ENCODE measurements at regions not wholly inside any gene's neighbourhood (a gene's known extent, or its start where the extent isn't known, plus 50 kb on each side); places are given as distances from the start of the nearest gene placed in this dataset.
A peak's percentile ranks its signal among the peaks of the same experiment; 100 is the strongest.

DNA sequence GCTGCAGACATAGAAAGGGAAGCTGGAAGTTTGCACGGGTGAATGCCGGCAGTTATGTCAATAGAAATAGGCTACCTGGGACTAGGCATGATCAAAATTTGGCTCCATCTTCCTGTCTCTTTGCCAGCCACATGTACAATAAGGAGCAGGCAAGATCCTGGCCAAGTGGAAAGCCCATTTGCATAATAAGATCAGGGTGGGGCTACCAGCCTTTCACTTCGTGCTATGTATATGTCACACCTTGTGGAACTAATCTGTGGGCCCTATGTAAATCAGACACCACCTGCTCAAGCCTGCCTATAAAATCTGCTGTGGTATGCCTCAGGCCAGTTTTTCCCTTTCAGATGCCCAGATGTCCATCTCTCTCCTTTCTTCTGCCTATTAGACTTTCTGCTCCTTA is 79.3 kb upstream of the DRD2 start:
- FAIRE-seq (peak; percentile 55), DNase-seq (ENCODE audit: low spot score) (no peak)

DNA sequence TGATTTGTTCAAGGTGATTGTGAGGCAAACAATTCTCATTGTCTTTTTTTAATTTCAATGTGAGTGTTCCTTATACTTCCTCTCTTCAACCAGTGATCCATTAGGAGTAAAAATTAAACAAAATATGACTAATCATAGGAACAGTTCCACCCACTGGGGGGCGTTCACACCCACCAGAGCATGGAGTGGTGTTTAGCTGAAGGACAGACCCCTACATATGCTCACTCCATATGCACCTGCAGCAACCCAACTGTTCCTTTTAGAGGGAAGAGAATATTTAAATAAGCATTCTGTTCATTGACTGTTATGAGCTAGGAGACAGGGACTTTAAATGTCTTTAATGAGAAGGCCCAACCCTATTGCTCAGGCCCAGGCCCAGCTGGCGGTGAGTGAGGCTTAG is 78.7 kb upstream of the DRD2 start:
- no peak for FAIRE-seq

DNA sequence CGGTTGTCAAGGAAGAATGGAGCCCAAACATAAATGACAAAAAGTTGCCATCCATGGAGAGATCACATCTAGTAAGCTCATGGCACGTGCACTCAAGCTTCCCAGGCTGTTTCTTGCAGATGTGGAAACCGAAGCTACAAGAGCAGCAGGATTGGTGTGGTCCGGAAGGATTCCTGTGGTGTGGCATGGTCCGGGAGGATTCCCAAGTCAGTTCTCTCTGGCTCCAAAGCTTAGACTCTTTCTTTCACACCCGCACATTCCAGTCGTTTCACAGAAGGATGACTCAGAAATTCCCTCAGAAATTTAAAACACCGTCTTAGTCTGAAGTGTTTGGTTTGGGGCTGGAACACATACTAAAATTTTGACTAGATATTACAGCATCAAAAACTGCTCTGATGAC is 78.0 kb upstream of the DRD2 start:
- peak; percentile 70 for FAIRE-seq
- peak; percentile 95 for DNase-seq (ENCODE audit: low spot score)

More for the DNA sequence above, 78.7 kb upstream of the DRD2 start:
- no peak for DNase-seq (ENCODE audit: low spot score)

DNA sequence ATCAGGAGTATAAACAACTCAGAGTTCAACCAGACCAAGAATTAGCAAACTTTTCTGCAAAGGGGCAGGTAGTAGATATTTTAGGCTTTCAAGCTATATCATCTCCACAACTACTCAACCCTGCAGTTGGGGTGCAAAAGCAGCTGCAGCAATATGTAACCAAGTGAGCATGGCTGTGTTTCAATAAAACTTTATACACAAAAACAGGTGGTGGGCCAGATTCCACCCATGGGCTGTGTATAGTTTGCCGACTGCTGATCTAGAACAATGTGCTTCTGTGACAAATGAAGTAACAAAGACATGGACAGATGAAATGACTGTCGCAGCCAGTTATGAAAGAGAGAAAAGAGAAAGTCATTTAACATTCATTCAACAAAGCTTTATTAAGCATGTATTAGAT is 77.1 kb upstream of the DRD2 start:
- FAIRE-seq (no peak), DNase-seq (ENCODE audit: low spot score) (no peak)

DNA sequence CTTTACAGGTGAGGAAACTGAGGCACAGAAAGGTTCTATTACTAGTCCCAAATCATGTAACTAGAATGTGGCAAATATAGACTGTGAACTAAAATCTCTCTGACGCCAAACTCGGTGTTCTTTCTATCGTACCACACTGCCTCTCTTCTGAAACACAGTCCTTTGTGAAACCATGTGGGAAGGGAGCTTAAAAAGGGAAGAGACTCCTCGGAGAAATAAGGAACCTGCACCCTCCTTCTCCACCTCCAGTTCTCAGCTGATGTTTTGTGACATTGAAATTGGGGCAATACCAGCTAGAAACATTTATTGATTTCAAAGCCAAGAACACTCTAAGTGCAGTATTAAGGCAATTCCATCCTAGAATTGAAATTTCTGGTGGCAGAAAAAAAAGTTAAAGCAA is 76.4 kb upstream of the DRD2 start:
- DNase-seq (ENCODE audit: low spot score) (no peak), FAIRE-seq (no peak)

- no peak for DNase-seq (ENCODE audit: low spot score)
Observed at GRCh38 chr11:113549611-113550578, 74.7 kb upstream of the DRD2 start.

DNA sequence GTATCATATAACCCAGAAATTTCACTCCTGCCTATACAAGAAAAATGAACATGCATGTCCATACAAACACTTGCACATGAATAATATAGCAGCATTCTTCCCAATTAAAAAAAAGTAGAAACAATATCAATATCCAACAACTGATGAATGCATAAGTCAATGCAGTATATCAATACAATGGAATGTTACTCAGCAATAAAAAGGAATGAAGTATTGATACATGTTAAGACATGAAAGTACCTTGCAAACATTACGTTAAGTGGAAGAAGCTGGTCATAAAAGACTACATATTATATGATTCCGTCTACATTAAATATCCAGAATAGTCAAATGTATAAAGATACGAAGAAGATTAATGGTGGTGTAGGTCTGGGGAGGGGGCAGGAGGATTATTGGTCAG is 73.9 kb upstream of the DRD2 start:
- no peak for DNase-seq (ENCODE audit: low spot score)
- no peak for FAIRE-seq

More at GRCh38 chr11:113549611-113550578, 74.7 kb upstream of the DRD2 start:
- FAIRE-seq: peak; percentile 77

DNA sequence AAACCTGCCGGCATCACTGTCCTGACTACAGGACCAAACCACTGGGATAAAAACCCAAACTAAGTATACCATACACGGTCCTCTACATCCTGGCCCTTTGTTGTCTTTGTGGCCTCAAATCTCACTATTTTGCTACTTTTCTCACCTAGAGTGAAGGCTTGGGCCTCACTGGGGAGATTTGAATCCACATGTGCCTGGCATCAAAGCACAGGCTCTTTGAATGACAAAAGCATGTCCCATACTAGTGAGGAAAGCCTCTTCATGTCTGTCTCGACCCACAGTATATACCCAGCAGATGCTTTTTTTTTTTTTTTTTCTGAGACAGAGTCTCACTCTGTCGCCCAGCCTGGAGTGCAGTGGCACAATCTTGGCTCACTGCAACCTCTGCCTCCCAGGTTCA is 72.5 kb upstream of the DRD2 start:
- FAIRE-seq (no peak), DNase-seq (ENCODE audit: low spot score) (no peak)

DNA sequence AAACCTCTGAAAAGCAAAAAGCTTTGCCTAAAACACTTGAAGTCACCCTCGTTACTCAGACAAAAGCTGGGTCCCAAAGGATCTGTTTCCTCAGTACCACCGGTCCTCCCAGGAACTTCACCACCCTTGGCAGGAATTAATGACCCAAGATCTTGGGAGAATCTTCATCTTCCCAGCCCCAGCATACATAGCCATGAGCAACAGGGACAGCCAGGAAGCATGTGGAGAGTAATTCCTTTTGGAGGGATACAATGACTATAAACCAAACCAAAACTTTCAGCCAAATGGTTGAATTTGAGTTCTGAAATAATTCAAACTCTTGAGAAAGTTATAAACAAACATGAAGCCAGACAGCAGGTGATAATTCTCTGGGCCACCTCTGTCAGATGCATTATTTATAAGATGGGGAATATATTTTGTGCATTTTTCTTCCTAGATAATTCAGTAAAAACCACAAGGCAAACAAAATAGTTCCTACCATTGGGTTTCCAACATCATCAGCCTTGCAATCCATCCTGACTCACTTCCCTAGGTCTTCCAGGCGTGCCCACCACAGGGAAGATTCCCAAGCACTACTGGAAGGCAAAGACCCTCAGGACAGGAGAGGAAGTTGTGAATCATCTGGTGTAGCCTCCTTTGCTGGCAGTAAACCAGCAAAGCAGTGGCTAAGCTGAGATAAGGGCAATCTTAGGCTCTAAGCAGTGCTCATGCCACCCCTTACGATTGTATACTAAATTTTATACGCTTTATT is 71.7 kb upstream of the DRD2 start:
- no peak for FAIRE-seq
- peak; percentile 70 for DNase-seq (ENCODE audit: low spot score)

DNA sequence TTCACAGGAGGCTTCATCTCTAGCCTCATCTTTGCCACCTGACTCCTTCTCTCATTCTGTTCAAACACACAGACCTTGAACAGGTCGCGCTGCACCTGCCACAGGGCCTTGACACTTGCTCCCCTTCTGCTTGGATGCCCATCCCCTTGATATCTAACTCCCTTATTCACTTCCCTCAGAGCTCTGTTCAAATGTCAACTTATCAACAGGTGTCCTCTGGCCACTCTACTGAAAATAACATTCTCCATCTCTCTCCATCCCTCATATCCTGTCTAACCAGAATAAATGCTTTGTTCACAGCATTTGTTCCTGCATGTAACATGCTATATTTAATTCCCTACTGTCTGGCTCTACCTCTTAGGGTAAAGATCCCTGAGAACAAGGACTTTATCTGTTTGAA is 67.2 kb upstream of the DRD2 start:
- DNase-seq (ENCODE audit: low spot score) (no peak), FAIRE-seq (peak; percentile 30)

GRCh38 chr11:113540416-113541330 is 65.5 kb upstream of the DRD2 start:
- DNase-seq (ENCODE audit: low spot score): no peak
- FAIRE-seq: no peak

GRCh38 chr11:113538451-113539412 is 63.5 kb upstream of the DRD2 start:
- FAIRE-seq (no peak), DNase-seq (ENCODE audit: low spot score) (no peak)

DNA sequence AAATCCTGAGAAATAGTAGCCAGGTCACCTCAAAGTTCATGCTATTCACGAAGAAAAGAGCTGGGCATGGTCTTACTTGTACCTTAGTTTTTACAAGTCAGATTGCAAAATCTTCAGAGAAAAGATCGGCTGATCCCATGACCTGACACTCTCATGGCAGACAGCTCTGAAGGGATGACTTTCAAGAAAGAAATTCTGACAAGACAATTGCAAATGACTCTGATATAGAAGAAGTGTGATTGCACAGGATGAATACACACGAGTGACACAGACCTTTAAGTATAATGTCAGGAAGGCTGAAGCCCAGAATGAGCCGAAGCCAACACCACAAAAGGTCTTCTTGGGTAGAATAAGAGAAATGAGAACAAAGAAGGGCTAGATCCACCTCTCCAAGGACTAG is 59.4 kb upstream of the DRD2 start:
- FAIRE-seq: no peak
- DNase-seq (ENCODE audit: low spot score): no peak

- DNase-seq (ENCODE audit: low spot score) (no peak), FAIRE-seq (no peak)
Observed at GRCh38 chr11:113533425-113533698, 58.2 kb upstream of the DRD2 start.

DNA sequence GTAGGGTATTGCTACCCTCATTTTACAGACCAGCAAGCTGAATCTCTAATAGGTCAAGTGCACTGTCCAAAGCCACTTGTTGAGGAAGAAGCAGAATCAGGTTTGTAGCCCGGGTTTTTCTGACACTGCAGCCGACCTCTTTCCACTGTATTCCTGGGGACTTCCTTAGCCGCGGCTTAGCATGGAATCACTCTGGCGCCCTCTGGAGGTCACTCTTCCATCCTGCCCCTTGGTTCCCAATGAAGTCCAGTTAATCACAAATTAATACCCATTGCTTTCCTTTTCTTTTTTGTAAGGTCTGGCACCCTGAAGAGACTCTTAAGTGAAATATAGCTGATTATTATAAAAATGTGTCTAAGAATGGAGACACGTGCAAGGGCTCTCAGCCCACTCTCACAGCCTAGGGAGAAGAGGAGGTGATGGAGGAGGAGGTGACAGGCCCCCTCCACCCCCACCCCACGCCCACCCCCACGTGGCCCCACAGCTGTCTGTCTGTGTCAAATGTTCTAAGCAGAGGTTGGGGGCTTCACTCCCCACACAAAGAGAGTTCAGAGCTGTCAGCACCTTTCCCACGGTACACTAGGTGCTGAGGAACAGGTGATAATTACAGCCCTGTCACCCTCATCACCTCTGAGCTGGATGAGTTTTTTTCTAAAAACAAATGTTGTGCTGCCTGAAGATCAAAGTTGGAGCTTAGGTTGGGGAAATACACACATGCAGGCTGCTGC is 57.7 kb upstream of the DRD2 start:
- DNase-seq (ENCODE audit: low spot score): peak; percentile 81
- FAIRE-seq: no peak

GRCh38 chr11:113531575-113532451 is 56.6 kb upstream of the DRD2 start:
- DNase-seq (ENCODE audit: low spot score): no peak
- FAIRE-seq: no peak

- FAIRE-seq: no peak
- no peak for DNase-seq (ENCODE audit: low spot score)
Observed at GRCh38 chr11:113531083-113531482, 55.9 kb upstream of the DRD2 start.

DNA sequence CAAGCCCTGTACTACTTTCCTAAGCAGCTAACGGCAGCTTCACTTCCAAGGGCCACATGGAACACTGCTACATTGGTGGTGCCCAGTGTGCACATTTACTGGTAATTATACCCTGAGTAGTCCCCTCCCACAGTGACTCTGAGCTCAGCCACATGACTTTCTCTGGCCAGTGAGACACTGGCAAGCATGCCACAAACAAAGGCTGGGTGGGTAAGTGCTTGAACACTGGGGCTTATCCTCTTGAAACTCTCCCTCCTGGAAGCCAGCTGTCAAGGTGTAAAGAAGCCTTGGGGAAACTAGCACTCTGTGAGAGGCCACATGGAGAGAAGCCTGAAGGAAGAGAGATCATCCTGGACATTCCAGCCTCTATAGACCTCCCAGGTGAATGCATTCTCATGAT is 54.4 kb upstream of the DRD2 start:
- DNase-seq (ENCODE audit: low spot score) (no peak), FAIRE-seq (no peak)

DNA sequence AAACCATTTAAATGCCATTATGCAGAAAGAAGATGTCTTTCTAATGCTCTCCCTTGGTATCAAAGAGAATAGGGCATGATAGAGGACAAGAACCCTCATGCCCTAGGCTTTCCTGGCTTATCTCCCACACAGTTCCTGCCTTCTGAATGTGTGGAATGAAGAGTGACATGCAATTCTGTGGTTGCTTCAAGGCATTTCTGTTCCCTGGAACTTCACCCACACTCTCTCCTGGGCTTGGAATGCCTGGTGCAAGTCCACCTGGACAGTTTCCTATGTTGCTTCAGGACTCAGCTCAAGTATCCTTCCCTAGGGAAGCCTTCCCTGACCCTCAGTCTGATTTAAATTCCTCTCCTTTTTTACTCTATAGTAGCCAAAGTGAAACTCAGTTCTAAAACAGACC is 53.8 kb upstream of the DRD2 start:
- FAIRE-seq: no peak

More for the DNA sequence above, 53.8 kb upstream of the DRD2 start:
- DNase-seq (ENCODE audit: low spot score): no peak

Data from urothelium cell line (cell line).